Motor neuron (in vitro differentiated cells): ENCODE measurements at regions not wholly inside any gene's neighbourhood (a gene's known extent, or its start where the extent isn't known, plus 50 kb on each side); places are given as distances from the start of the nearest gene placed in this dataset.
"Not testable (repeated sequence)": the region's sequence is repeated elsewhere in the genome, so short reads cannot be mapped to it uniquely, and the experiment has no call there.

Experiments used
- ATAC-seq, 8 experiments: fragments of 200-7000 bp; cut with Tn5 transposase; replicated peaks in 6 of 8; 2 replicates each; pipeline ENCODE4 v1.8.0; 2021; ENCODE audit warnings: mild to moderate bottlenecking in 8 of 8, moderate library complexity in 8 of 8
- H3K27ac ChIP-seq, 2 donors: fragments of 250-450 bp; sonication (Bioruptor Pico); 2 replicates each; pipeline ENCODE4 v1.9.0; 2021; ENCODE audit warnings: antibody characterized with exemption in 2 of 2, mild to moderate bottlenecking in 2 of 2, moderate library complexity in 1 of 2
- H3K4me1 ChIP-seq, 2 donors: fragments of 250-450 bp; sonication (Bioruptor Pico); replicated peaks in 1 of 2; 2 replicates each; pipeline ENCODE4 v1.6.1; 2021; ENCODE audit warnings: antibody characterized with exemption in 2 of 2, mild to moderate bottlenecking in 2 of 2, moderate library complexity in 1 of 2
- H3K4me3 ChIP-seq, 5 donors: fragments of 250-450 bp; sonication (Bioruptor Pico); 2 replicates each; pipeline ENCODE4 v1.9.0; 2021; ENCODE audit warnings: antibody characterized with exemption in 5 of 5, mild to moderate bottlenecking in 5 of 5, moderate library complexity in 4 of 5
- WGBS, 10 experiments: fragments of 450-650 bp; shearing (Covaris generic); methylation state at CpG; one replicate each; pipeline ENCODE4 v1.0.0; 2022; 5-methylcytosine and 5-hydroxymethylcytosine counted together
- in situ Hi-C, 9 experiments: fragments of 400-800 bp; cut with MboI; loops; one replicate each; pipeline ENCODE4 v1.15.0; 2021; ENCODE audit warnings: low sequenced_read_pairs in 9 of 9, low pct_unique_long_range_greater_than_20kb in 2 of 9; ENCODE audit not compliant: unreplicated experiment in 9 of 9

DNA sequence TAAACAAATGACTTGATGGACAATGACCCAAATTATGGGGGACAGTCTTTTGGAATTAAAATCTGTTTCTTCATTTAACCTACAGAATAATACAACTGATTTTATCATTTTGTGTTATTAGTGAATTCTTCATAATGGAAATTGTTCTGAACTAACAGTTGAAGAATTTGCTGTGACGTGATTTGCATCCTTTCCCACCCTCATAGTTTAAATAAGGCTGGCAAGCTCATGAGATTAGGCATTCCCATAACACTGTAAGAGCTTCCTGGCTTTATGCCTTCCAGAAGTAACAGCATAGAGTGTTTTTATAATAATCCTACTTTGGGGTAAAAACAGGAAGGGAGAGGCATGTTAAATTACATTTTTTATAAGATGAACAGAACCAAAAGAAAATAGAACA lies 95.7 kb downstream of the ATP6V1G3 start:
- in situ Hi-C loops = no loop called here
- WGBS, 10 experiments = 0 to 100% (median 87%) methylated on average over 1 of the region's 1 CpG; no CpG with 5 or more reads in 2 of the 10 experiments
- peak in 2 of 8 experiments; percentile 60 to 79 for ATAC-seq
- Histone ChIP-seq H3K4me1 (peaks cover 0 to 4% of the 10 kb centered on the region in 2 donors), H3K27ac (no peak overlapping the region), H3K4me3 (no peak overlapping the region)

- peak in 2 of 8 experiments; percentile 72 to 88 for ATAC-seq
- in situ Hi-C loops = no loop called here
Observed at GRCh38 chr1:198443365-198444233, 96.9 kb downstream of the ATP6V1G3 start.

GRCh38 chr1:198440842-198441241 lies 99.6 kb downstream of the ATP6V1G3 start:
- Histone ChIP-seq H3K4me1 (peaks cover 0 to 2% of the 10 kb centered on the region in 2 donors), H3K4me3 (no peak overlapping the region), H3K27ac (no peak overlapping the region)
- peak in 2 of 8 experiments; percentile 57 to 60 for ATAC-seq
- in situ Hi-C loops = no loop called here
- 39 to 100% (median 87%) methylated on average over 1 to 6 of the region's 6 CpGs; no CpG with 5 or more reads in 1 of the 10 experiments for WGBS, 10 experiments

More at GRCh38 chr1:198443365-198444233, 96.9 kb downstream of the ATP6V1G3 start:
- Histone ChIP-seq H3K27ac (no peak overlapping the region), H3K4me3 (no peak overlapping the region), H3K4me1 (peaks cover 0 to 4% of the 10 kb centered on the region in 2 donors)
- WGBS, 10 experiments = 42 to 98% (median 87%) methylated on average over 3 to 5 of the region's 5 CpGs

- peak in 2 of 8 experiments; percentile 40 to 58 for ATAC-seq
- in situ Hi-C loops = no loop called here
- 50 to 100% (median 78%) methylated on average over 1 to 2 of the region's 2 CpGs; no CpG with 5 or more reads in 2 of the 10 experiments for WGBS, 10 experiments
- Histone ChIP-seq H3K4me3 (no peak overlapping the region), H3K27ac (no peak overlapping the region), H3K4me1 (no peaks in the 10 kb centered on the region)
Observed at GRCh38 chr1:198437332-198437731, 103.1 kb downstream of the ATP6V1G3 start.

DNA sequence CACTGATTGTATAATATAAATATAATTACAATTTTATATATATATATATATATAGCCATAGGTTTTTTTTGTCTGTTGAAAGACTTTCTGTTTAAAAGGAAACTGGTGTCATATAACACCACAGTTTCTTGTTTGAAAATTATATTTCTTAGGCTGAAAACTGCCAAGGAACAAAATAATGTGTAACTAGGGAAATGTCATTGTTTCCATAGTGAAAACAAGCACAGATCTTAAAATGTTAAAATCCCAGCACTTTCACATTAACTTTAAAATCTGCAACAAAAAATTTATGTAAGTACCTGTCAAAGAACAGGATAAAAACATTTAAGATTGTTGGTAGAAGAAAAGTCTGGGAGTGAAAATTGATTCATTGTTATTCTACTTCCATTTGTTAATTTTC lies 104.2 kb downstream of the ATP6V1G3 start:
- in situ Hi-C loops = no loop called here
- Histone ChIP-seq H3K4me1 (no peaks in the 10 kb centered on the region), H3K4me3 (no peak overlapping the region), H3K27ac (no peak overlapping the region)
- no peak for ATAC-seq

GRCh38 chr1:198435056-198435455 lies 105.4 kb downstream of the ATP6V1G3 start:
- in situ Hi-C loops = no loop called here
- no peak for ATAC-seq
- no peak overlapping the region for H3K27ac ChIP-seq
- no peaks in the 10 kb centered on the region for H3K4me1 ChIP-seq
- H3K4me3 ChIP-seq = no peak overlapping the region

DNA sequence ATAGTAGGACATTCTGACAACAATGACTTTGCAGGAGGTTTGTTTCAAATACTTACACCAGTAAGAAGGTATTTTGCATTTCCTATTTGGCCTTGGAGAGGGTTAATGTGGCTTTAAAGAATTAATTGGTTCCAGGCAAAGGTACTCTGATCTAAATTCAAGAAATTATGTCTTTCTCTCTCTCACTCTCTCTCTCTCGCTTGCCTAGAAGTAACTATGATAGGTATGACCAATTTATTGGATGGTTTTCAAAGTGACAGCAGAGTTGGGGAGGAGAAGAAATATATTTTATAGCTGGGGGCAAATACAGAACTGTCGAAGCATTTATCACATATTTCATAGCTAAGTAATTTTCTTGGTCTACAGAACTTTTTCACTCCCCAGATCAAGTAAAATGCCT lies 116.0 kb downstream of the ATP6V1G3 start:
- WGBS, 10 experiments = 22 to 100% (median 83%) methylated on average over 1 to 2 of the region's 2 CpGs; no CpG with 5 or more reads in 2 of the 10 experiments

DNA sequence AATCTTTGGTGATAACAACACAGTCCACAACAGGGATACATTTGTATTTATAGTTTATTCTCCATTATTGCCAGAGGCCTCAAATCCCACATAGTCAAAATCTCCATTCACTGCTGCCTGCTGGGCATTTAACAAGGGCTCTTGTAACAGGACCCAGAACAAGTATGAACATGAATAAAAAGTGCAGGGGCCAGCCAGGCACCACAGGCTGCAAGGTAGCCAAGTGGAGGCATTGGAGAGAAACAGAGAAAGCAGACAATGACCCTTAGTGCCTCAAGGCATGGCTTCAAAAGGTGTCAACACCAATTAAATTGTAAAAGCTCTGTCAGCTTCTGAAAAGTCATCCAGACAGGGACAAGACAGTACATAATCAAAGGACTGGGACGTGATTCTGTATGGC lies 116.8 kb downstream of the ATP6V1G3 start:
- WGBS, 10 experiments = 33 to 100% (median 86%) methylated on average over 1 of the region's 1 CpG; no CpG with 5 or more reads in 5 of the 10 experiments
- Histone ChIP-seq H3K4me3 (no peak overlapping the region), H3K4me1 (peaks cover 0 to 4% of the 10 kb centered on the region in 2 donors), H3K27ac (no peak overlapping the region)
- peak in 2 of 8 experiments; percentile 55 to 81 for ATAC-seq
- in situ Hi-C loops = no loop called here

More for the DNA sequence above, 116.0 kb downstream of the ATP6V1G3 start:
- no peak overlapping the region for H3K4me3 ChIP-seq
- H3K27ac ChIP-seq = no peak overlapping the region
- ATAC-seq = no peak
- peaks cover 0 to 4% of the 10 kb centered on the region in 2 donors for H3K4me1 ChIP-seq
- in situ Hi-C loops = no loop called here

DNA sequence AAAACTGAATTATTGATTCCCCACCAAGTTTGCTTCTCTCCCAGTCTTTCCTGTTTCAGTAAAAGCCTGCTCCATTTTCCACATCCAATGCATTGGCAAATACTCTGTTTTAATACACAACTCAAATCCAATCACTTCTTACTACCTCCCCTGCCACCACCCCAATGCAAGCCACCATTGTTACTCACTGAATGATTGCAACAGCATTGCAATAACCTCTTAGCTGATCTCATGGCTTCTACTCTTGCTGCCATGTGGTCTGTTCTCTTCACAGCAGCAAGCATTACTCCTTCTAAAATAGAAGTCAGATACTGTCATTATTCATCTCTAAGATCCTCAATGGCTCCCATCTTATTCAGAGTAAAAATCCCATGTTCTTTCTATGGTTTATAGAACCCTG lies 123.4 kb downstream of the ATP6V1G3 start:
- in situ Hi-C loops = no loop called here
- Histone ChIP-seq H3K4me3 (no peak overlapping the region), H3K27ac (no peak overlapping the region), H3K4me1 (peaks cover 0 to 2% of the 10 kb centered on the region in 2 donors)
- ATAC-seq = no peak

DNA sequence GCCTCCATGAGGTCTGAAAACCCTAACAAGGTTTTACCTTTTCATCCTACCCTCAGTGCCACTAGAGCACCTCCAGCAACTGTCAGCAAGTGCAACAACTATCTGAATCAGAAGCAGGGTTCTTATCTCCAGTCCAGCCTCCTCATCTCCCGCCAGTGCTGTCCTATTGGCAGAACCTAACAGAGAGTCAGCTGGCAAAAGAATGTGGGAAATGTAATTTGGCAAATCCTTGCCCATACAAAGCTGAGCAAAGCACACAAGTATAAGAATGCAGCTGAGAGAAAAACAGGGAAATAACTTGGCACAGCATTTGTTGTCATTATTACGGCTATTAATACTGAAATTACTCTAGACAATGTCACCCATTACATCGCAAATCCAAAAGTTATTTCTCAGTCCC lies 124.2 kb downstream of the ATP6V1G3 start:
- no peak for ATAC-seq
- peaks cover 0 to 2% of the 10 kb centered on the region in 2 donors for H3K4me1 ChIP-seq
- in situ Hi-C loops = no loop called here
- H3K27ac ChIP-seq = no peak overlapping the region
- WGBS, 10 experiments = 33 to 100% (median 91%) methylated on average over 2 to 3 of the region's 3 CpGs; no CpG with 5 or more reads in 2 of the 10 experiments
- H3K4me3 ChIP-seq = no peak overlapping the region

DNA sequence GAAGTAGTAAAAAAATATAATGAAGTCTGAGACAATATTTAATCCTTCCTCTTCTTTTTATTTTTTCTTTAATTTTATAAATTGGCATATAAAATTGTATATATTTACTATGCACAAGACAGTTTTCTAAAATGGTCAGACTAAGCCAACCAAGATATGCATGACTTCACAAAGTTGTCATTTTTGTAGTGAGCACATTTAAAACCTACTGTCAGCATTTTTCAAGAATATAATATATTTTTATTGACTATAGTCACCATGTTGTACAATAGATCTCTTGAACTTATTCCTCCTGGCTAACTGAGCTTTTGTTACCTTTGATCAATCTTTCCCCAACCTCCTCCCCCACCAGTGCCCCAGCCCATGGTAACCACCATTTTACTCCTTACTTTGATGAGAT lies 129.2 kb downstream of the ATP6V1G3 start:
- Histone ChIP-seq H3K4me1 (no peaks in the 10 kb centered on the region), H3K4me3 (no peak overlapping the region), H3K27ac (no peak overlapping the region)
- in situ Hi-C loops = no loop called here
- ATAC-seq = no peak

- in situ Hi-C loops = no loop called here
- H3K27ac ChIP-seq = no peak overlapping the region
- no peaks in the 10 kb centered on the region for H3K4me1 ChIP-seq
- H3K4me3 ChIP-seq = no peak overlapping the region
- 44 to 100% (median 73%) methylated on average over 2 of the region's 2 CpGs; no CpG with 5 or more reads in 2 of the 10 experiments for WGBS, 10 experiments
- ATAC-seq = no peak
Observed at GRCh38 chr1:198408716-198409115, 131.8 kb downstream of the ATP6V1G3 start.

GRCh38 chr1:198404632-198405031 lies 135.8 kb downstream of the ATP6V1G3 start:
- H3K27ac ChIP-seq, ATAC-seq, H3K4me3 ChIP-seq, in situ Hi-C loops, H3K4me1 ChIP-seq: not testable (repeated sequence)
- WGBS, 10 experiments = 40 to 93% (median 83%) methylated on average over 1 to 8 of the region's 8 CpGs; no CpG with 5 or more reads in 1 of the 10 experiments

DNA sequence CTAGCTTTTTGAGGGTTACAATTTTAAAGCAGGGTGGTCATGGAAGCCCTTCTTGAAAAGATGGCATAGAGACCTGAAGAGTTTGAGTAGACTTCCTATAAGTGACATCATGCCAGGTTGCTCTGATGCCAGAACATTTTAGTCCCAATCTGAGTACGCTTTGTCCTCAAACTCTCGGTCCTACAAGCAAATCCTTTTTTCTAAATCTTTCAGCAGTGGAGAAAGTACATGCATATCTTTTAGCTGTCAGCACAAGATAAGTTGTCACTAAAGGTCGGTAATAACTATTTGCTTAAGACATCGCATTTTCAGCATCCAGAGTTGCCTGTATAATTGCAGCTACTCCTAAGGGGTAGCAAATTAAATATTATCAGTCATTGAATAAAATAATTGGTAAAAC lies 140.4 kb downstream of the ATP6V1G3 start:
- no peak overlapping the region for H3K27ac ChIP-seq
- no peak for ATAC-seq
- peaks cover 0 to 8% of the 10 kb centered on the region in 2 donors for H3K4me1 ChIP-seq
- no peak overlapping the region for H3K4me3 ChIP-seq
- WGBS, 10 experiments = 20 to 94% (median 81%) methylated on average over 1 to 4 of the region's 4 CpGs
- in situ Hi-C loops = no loop called here
